PC-3 (cell line): ENCODE measurements at regions not wholly inside any gene's neighbourhood (a gene's known extent, or its start where the extent isn't known, plus 50 kb on each side); places are given as distances from the start of the nearest gene placed in this dataset.

Experiments
- ATAC-seq: fragments of 200-7000 bp; cut with Tn5 transposase; 2 replicates; pipeline ENCODE4 v1.9.1; 2020; ENCODE audit warnings: mild to moderate bottlenecking, moderate library complexity
- BruUV-seq: library from RNA; stranded (reverse); fragments of 400-500 nt; replicated peaks from 2 replicates; lab custom pipeline; 2021; lab: Mats Ljungman, UMichigan
- CTCF ChIA-PET: fragments of 300-600 bp; sonication (Branson Sonifier 250); formaldehyde crosslinking; loops from one replicate; lab custom pipeline; 2022; ENCODE audit warnings: antibody characterized with exemption; lab: Charles Lee
- POLR2A ChIA-PET: fragments of 300-600 bp; sonication (Branson Sonifier 250); formaldehyde crosslinking; loops from one replicate; lab custom pipeline; 2022; ENCODE audit warnings: antibody characterized with exemption; ENCODE audit not compliant: unreplicated experiment; lab: Charles Lee
- DNase-seq: peaks from one replicate; pipeline ENCODE4 v3.0.0-alpha.2; 2015
- H2AFZ ChIP-seq: fragments of 300-600 bp; sonication (generic); 2 replicates; pipeline ENCODE4 v1.6.0; 2016; ENCODE audit warnings: antibody characterized with exemption, low read length
- H3F3A ChIP-seq: fragments of 300-600 bp; sonication (generic); one replicate; pipeline ENCODE4 v1.6.0; 2017; ENCODE audit warnings: antibody characterized with exemption, low read length, control low read depth, mild to moderate bottlenecking; ENCODE audit not compliant: unreplicated experiment
- H3K27ac ChIP-seq: fragments of 300-600 bp; sonication (generic); 2 replicates; pipeline ENCODE4 v1.5.1; 2016; ENCODE audit warnings: mild to moderate bottlenecking, low read length
- H3K27me3 ChIP-seq: fragments of 300-600 bp; sonication (generic); 2 replicates; pipeline ENCODE4 v1.6.1; 2016; ENCODE audit warnings: low read length, mixed read lengths
- H3K36me3 ChIP-seq: fragments of 300-600 bp; sonication (generic); 2 replicates; pipeline ENCODE4 v1.6.1; 2016; ENCODE audit warnings: low read depth, mixed run types, low read length, mixed read lengths
- H3K4me1 ChIP-seq: fragments of 300-600 bp; sonication (generic); 2 replicates; pipeline ENCODE4 v1.5.1; 2016; ENCODE audit warnings: low read length; ENCODE audit not compliant: insufficient read depth
- H3K4me2 ChIP-seq: fragments of 300-600 bp; sonication (generic); 2 replicates; pipeline ENCODE4 v1.6.0; 2016; ENCODE audit warnings: low read length
- H3K4me3 ChIP-seq: fragments of 300-600 bp; sonication (generic); 2 replicates; pipeline ENCODE4 v1.5.1; 2016; ENCODE audit warnings: mild to moderate bottlenecking, low read length, mixed read lengths
- H3K79me2 ChIP-seq: fragments of 300-600 bp; sonication (generic); 2 replicates; pipeline ENCODE4 v1.6.1; 2017; ENCODE audit warnings: low read length, mixed read lengths
- H3K9ac ChIP-seq: fragments of 300-600 bp; sonication (generic); 2 replicates; pipeline ENCODE4 v1.6.0; 2016; ENCODE audit warnings: mild to moderate bottlenecking, low read length
- H3K9me2 ChIP-seq: fragments of 300-600 bp; sonication (generic); replicated peaks from 2 replicates; pipeline ENCODE4 v1.6.1; 2016; ENCODE audit warnings: mixed run types, low read length, mixed read lengths
- H3K9me3 ChIP-seq: fragments of 300-600 bp; sonication (generic); 2 replicates; pipeline ENCODE4 v1.6.1; 2016; ENCODE audit warnings: low read length, mixed read lengths
- H4K20me1 ChIP-seq: fragments of 300-600 bp; sonication (generic); 2 replicates; pipeline ENCODE4 v1.6.1; 2016; ENCODE audit warnings: low read length, mixed read lengths
- EZH2 ChIP-seq: fragments of 300-600 bp; sonication (generic); IDR thresholded peaks from one replicate; pipeline ENCODE4 v1.6.1; 2017; ENCODE audit warnings: antibody characterized with exemption, mild to moderate bottlenecking, low read length; ENCODE audit not compliant: unreplicated experiment
- EZH2phosphoT487 ChIP-seq: fragments of 300-600 bp; sonication (generic); IDR thresholded peaks from 2 replicates; pipeline ENCODE4 v1.6.1; 2018; ENCODE audit warnings: mild to moderate bottlenecking, antibody characterized with exemption, low read length, borderline replicate concordance
- intact Hi-C: fragments of 100-400 bp; cut with micrococcal nuclease; formaldehyde crosslinking; loops from 2 replicates; pipeline ENCODE4 v1.9.0; 2023
- TF ChIP-seq, protein P1 (sequence below): fragments of 300-600 bp; sonication (generic); conservative IDR thresholded peaks from 2 replicates; pipeline ENCODE4 v1.5.1; 2017; ENCODE audit warnings: antibody characterized with exemption, low read depth, mild to moderate bottlenecking, low read length

DNA sequence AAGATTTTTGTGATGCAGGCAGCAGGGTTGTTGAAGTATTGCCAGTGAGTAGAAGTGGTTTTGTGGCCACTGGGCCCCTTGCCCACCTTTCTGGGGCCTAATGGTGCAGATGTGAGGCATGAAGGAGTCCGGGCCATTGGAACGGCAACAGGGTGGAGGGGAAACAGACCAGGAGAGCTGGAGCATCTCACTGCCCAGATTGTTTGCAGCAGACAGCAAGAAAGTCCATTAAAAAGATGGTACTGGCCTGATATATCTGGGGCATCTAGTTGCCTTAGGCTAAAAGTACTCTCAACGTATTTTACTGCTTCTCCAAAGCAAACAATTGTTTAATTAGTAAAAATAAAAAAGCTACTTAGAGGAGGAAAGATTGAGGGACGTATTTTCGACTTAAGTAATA is 298.4 kb downstream of the SATB1 start:
- BruUV-seq = no TSS peak
- Histone ChIP-seq H3K27ac (no peak overlapping the region), H3K9me2 (no peaks in the 10 kb centered on the region), H3K4me3 (no peak overlapping the region), H3K4me2 (no peak overlapping the region), H3K9me3 (no peaks in the 10 kb centered on the region), H3K79me2 (no peaks in the 10 kb centered on the region), H4K20me1 (no peaks in the 10 kb centered on the region), H2AFZ (no peak overlapping the region), H3F3A (no peaks in the 10 kb centered on the region), H3K27me3 (no peaks in the 10 kb centered on the region), H3K9ac (no peak overlapping the region), H3K36me3 (no peaks in the 10 kb centered on the region), H3K4me1 (peaks cover 11% of the 10 kb centered on the region)
- intact Hi-C loops = no loop called here
- POLR2A ChIA-PET = interaction anchor here (0.6 kb wide), 1 partner anchor 15 kb away, joined by 3 read pairs; no protein-coding TSS in a partner anchor
- no peak for TF ChIP-seq EZH2phosphoT487
- no peak for TF ChIP-seq EZH2
- TF ChIP-seq, protein P1, sequence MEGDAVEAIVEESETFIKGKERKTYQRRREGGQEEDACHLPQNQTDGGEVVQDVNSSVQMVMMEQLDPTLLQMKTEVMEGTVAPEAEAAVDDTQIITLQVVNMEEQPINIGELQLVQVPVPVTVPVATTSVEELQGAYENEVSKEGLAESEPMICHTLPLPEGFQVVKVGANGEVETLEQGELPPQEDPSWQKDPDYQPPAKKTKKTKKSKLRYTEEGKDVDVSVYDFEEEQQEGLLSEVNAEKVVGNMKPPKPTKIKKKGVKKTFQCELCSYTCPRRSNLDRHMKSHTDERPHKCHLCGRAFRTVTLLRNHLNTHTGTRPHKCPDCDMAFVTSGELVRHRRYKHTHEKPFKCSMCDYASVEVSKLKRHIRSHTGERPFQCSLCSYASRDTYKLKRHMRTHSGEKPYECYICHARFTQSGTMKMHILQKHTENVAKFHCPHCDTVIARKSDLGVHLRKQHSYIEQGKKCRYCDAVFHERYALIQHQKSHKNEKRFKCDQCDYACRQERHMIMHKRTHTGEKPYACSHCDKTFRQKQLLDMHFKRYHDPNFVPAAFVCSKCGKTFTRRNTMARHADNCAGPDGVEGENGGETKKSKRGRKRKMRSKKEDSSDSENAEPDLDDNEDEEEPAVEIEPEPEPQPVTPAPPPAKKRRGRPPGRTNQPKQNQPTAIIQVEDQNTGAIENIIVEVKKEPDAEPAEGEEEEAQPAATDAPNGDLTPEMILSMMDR = no peak
- ATAC-seq (no peak), DNase-seq (no peak)
- CTCF ChIA-PET = no interaction called here

DNA sequence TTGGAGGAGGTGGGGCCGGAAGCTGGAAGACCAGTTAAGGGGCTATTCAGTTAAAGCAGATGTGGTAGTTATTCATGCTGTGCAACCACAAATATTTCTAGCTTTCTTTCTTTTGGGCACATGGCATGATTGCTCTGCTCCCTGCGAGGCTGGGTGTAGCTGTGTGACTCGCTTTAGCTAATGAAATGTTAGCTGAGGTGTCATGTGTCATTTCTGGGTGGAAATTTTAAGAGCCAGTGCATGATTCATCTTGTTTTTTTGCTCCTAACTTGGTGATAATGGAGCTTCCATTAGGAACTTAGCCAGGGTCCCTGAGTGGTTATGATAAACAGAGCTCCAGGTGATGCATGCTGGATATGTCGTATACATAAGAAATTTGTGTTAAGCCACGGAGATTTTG is 300.6 kb downstream of the SATB1 start:
- Histone ChIP-seq H2AFZ (0 out of 2 replicates have a peak overlapping the region, but pooled peaks have one; percentile 1), H3K79me2 (no peaks in the 10 kb centered on the region), H3K27me3 (no peaks in the 10 kb centered on the region), H3K4me3 (no peak overlapping the region), H3K4me2 (no peak overlapping the region), H3K9me2 (no peaks in the 10 kb centered on the region), H3F3A (no peaks in the 10 kb centered on the region), H3K9ac (no peak overlapping the region), H3K27ac (peak overlapping the region; percentile 25), H4K20me1 (no peaks in the 10 kb centered on the region), H3K36me3 (no peaks in the 10 kb centered on the region), H3K4me1 (peaks cover 11% of the 10 kb centered on the region), H3K9me3 (no peaks in the 10 kb centered on the region)
- TF ChIP-seq EZH2phosphoT487 (no peak), EZH2 (no peak)
- TF ChIP-seq, protein P1 = no peak
- CTCF ChIA-PET = interaction anchor here (0.5 kb wide), 1 partner anchor 283 kb away, joined by 4 read pairs; no protein-coding TSS in a partner anchor
- ATAC-seq (peak; percentile 93), DNase-seq (peak; percentile 76)
- POLR2A ChIA-PET = interaction anchor here (0.7 kb wide), 1 partner anchor 84 kb away, joined by 3 read pairs; no protein-coding TSS in a partner anchor
- BruUV-seq = no TSS peak
- intact Hi-C loops = loop anchor here (1.0 kb wide), 1 partner anchor 25 kb away; no protein-coding TSS in a partner anchor

DNA sequence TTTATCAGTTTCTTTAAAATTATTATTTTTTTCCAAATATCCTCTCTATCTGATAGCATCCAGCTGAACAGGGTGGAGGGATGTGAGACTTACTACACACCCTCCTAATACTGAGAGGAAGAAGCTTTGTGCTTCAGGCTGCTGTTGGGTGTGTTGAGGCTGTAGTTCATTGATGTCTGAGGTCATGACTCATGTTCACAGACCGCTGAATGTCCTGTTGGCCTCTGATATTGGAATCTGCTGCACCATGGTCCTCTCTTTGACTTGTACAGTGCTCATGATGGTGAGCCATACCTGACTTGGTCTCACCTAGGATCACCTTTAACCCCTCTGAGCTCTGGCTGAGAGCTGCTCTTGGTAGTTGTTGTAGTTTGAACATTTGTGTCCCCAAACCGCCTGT is 302.9 kb downstream of the SATB1 start:
- Histone ChIP-seq H3K79me2 (no peaks in the 10 kb centered on the region), H3K9ac (no peak overlapping the region), H4K20me1 (no peaks in the 10 kb centered on the region), H3K4me2 (no peak overlapping the region), H2AFZ (no peak overlapping the region), H3K9me3 (no peaks in the 10 kb centered on the region), H3K27me3 (no peaks in the 10 kb centered on the region), H3K4me3 (no peak overlapping the region), H3K36me3 (no peaks in the 10 kb centered on the region), H3K4me1 (peaks cover 11% of the 10 kb centered on the region), H3K27ac (no peak overlapping the region), H3F3A (no peaks in the 10 kb centered on the region), H3K9me2 (no peaks in the 10 kb centered on the region)
- TF ChIP-seq, protein P1 = no peak
- TF ChIP-seq EZH2 (no peak), EZH2phosphoT487 (no peak)
- DNase-seq (no peak), ATAC-seq (no peak)
- BruUV-seq = no TSS peak
- ChIA-PET POLR2A (no interaction called here), CTCF (no interaction called here)
- intact Hi-C loops = no loop called here
